Stimulated activated CD4-positive, alpha-beta T cell treated with anti-CD3 and anti-CD28 coated beads, Interleukin-1b, Interleukin-23, amount 100 ng/mL, for 4 hours (primary cell): ENCODE measurements at regions not wholly inside any gene's neighbourhood (a gene's known extent, or its start where the extent isn't known, plus 50 kb on each side); places are given as distances from the start of the nearest gene placed in this dataset.

Experiments
- DNase-seq, 2 donors: peaks; one replicate each; pipeline ENCODE4 v3.0.0-alpha.2; 2020; ENCODE audit warnings: low read depth in 2 of 2

- no peak for DNase-seq
Measured at GRCh38 chr6:137353842-137354397, 134.7 kb upstream of the IFNGR1 start.

- DNase-seq: no peak
Measured at GRCh38 chr6:137353346-137353745, 134.2 kb upstream of the IFNGR1 start.

- DNase-seq: no peak
Measured at GRCh38 chr6:137352859-137353258, 133.7 kb upstream of the IFNGR1 start.

DNA sequence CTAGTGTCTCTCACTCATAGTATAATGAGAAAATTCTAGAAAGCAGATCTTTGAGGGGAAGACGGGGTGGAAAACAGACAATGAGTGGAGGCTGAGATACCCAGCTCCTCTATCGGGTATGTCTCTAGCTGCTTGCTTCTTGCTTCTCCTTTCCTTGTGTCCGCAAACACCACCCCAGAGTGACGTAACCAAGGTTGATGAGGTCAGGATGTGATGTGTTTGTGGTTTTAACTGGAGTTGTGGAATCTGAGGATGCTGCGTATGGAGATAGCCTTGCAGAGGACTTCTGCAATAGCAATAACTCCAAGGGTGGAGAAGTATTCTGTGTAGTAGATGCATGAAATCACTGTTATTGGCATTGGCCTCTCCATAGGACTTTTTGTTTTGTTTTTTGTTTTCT is 132.7 kb upstream of the IFNGR1 start:
- no peak for DNase-seq

DNA sequence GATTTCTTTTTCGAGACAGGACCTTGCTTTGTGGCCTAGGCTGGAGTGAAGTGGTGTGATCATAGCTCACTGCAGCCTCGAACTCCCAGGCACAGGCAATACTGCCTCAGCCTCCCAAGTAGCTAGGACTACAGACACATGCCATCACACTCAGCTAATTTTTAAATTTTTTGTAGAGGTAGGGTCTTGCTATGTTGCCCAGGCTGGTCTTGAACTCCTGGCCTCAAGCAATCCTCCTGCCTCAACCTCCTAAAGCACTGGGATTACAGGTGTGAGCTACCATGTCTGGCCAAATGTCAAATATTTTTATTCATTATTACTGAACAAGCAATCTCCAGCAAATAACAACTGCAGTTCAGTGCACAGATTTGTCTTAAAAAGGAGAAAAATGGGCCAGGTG is 131.7 kb upstream of the IFNGR1 start:
- DNase-seq: no peak

- no peak for DNase-seq
Measured at GRCh38 chr6:137349856-137350830, 131.0 kb upstream of the IFNGR1 start.

DNA sequence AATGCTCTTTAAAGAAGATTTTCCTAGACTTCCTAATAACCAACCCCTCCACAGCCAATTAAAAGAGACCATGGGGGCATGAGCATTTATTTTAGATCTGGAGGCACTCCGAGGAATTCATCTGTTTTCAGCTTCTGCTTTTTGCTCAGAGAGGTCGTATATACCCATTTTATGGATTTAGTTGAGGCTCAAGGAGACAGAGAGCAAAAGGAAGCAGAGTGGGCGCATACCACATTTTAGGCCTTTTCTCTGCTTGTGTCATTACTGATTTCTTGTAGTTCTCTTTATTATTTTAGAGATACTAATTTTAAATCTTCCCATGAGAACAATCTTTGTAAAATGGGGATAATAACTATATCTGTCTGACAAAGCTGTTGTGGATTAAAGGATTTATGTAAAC is 129.6 kb upstream of the IFNGR1 start:
- no peak for DNase-seq

GRCh38 chr6:137343241-137343640 is 124.1 kb upstream of the IFNGR1 start:
- no peak for DNase-seq

- DNase-seq: no peak
Measured at GRCh38 chr6:137342607-137343190, 123.5 kb upstream of the IFNGR1 start.

DNA sequence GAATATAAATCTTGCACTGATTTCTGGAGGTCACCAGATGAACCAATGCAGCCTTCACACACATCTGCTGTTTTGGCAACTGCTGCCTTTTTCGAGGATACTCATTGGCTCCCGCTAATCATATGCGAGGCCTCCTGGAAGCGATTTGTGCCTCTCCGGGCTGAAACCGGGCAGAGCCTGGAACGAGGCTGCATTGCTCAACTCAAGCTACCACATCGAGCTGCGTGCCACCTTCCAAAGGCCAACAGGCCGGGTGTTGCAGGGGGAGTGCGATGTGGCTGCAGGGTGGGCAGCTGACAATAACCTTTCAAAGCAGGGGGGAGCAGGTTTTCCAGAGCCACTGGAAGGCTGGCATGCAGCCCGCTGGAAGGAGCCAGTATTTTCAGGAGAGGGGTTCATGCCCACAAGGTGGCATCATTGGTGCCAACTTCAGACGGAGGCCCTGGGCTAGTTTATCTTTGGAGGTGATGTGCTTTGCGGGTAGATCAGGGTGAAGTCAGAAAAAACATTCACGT is 122.6 kb upstream of the IFNGR1 start:
- DNase-seq: peak in 1 of 2 donors; percentile 27

- DNase-seq: no peak
Measured at GRCh38 chr6:137339929-137340559, 120.9 kb upstream of the IFNGR1 start.

DNA sequence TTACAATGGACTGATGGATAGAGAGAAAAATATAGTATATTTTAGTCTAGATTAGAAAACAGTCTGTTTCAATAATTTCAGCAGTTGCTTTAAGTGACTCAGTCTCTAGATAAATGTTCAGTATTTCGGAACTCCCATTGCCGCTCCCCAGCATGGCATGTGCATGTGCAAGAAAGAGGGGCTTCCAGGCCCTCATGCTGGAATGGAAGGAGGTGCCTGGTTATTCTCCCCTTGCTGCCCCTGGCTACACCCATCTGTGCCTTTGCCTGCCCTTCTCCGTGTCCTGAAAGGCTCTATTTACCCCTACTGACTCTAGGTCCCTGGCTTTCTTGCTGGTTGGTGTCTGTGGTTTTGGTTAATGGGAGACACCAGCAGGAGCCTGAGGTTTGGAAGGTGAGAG is 115.7 kb upstream of the IFNGR1 start:
- DNase-seq: no peak

DNA sequence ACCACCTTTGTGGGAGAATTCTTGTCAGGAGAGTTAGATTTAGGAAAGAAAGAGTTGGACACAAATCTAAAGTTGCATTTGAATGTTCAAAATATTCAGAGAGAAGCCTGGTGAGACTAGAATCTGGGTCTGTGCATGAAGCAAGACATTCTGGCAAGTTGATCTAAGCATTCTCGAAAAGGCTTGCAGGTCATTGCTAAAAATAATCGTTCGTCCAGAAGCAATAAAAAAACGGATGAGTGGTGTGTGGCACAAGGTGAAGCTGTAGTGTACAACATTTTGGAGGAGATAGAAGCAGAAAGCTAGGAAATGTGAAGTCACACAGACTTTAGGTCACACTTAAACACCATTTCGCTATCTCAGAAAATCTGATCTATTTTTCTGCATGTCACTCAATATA is 114.9 kb upstream of the IFNGR1 start:
- DNase-seq: no peak

DNA sequence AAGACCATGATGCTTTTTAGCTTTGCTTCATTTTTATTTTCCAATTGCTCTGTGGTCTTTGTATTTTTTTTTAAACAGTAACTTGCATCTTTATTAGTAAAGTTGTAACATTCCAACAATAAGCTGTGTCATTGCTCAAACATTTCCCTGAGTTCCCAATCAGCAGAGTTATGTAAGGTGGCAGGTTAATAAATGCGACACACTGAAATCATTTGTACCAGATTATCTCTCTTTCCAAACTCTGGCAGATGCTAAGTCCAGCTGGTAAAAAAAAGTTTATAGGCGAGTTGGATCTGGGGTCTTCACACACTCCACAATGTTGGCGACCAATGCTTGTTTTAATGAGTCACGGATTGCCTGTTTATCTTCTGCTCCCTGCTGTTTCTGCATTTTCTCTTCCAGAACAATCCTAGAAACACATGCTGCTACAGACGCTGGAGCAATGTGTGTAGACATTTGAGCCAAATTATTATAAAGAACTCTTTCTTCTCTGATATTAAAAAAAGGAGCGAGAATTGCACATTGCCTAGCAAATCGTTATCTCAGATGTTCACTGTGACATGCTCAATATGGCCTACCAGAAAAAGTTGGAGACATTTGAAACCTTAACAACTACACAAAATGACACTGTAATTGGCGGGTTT is 113.6 kb upstream of the IFNGR1 start:
- DNase-seq: no peak

- no peak for DNase-seq
Measured at GRCh38 chr6:137323860-137324259, 104.7 kb upstream of the IFNGR1 start.

DNA sequence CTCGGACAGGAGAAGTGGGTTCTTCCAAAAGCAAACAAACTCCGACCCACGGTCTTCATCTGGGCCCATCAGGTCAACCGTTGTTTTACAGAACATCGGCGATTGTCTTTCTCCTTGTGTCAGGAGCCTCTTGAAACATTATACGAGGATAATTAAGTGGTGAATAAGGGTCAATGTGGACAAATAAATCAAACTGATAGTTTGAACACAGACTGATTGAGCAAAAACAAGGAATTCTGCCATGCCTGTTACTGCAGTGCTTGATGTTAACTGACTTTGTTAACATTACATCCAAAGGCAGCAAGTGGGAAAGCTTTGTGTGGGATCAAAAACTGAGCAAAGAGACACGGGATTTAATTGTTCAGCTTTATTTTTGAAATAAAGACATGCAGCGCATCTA is 101.1 kb upstream of the IFNGR1 start:
- DNase-seq: no peak

GRCh38 chr6:137316626-137317025 is 97.4 kb upstream of the IFNGR1 start:
- DNase-seq: no peak

DNA sequence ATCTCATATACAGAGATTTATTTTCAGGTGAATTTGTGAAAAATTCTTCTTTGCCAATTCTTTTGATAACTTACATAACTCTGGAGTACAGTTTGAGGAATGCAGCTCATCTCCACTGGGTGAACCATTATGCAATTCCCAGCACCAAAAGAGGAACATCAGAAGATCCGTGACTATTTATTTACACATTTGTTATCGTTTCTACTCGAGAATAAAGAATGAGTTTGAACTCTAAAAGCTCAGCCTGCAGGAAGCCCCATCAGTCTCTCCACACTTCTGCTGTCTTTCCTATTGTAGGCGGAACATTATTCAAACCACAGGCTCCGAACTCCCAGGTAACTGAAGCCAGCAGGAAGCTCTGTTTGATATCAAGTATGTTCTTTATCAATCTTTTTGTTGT is 95.9 kb upstream of the IFNGR1 start:
- DNase-seq: no peak

GRCh38 chr6:137313928-137314855 is 95.0 kb upstream of the IFNGR1 start:
- peak; percentile 65 to 71 for DNase-seq

- no peak for DNase-seq
Measured at GRCh38 chr6:137313211-137313610, 94.0 kb upstream of the IFNGR1 start.

GRCh38 chr6:137311940-137312339 is 92.8 kb upstream of the IFNGR1 start:
- DNase-seq: no peak
